ENCODE measurements at regions not wholly inside any gene's neighbourhood (a gene's known extent, or its start where the extent isn't known, plus 50 kb on each side); places are given as distances from the start of the nearest gene placed in this dataset.

DNA sequence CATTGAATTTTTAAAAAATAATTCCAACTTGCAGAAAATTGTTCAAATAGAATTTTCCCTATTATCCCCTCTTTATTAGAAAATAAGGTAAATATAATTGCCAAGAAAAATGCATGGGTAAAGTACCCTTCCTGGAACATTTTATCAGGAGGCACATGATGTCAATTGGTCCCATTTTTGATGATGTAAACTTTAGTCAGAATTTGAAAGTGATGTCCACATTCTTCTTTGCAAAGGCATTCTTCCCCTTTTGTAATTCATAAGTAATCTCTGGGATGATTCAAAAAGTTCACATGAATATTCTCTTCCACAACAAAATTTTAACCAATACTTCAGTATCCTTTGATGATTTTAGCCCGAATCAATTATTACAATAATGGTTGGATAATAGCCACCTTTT, 86.9 kb upstream of the ANO3 start:
- no peak for DNase-seq
- H3K4me3 Mint-ChIP-seq = no peak overlapping the region
- H3K9me3 Mint-ChIP-seq = peaks cover 5 to 13% of the 10 kb centered on the region in 2 donors
- no peak overlapping the region for H3K27ac Mint-ChIP-seq
- Histone ChIP-seq H3K4me1 (ENCODE audit: control insufficient read depth, insufficient read depth, low read length) (no peaks in the 10 kb centered on the region), H3K4me3 (ENCODE audit: low read length) (no peak overlapping the region), H3K36me3 (ENCODE audit: control insufficient read depth, insufficient read depth, low read length) (no peaks in the 10 kb centered on the region), H3K9me3 (ENCODE audit: control insufficient read depth, insufficient read depth, low read length) (no peaks in the 10 kb centered on the region), H3K27ac (ENCODE audit: low read length) (no peak overlapping the region), H3K27me3 (ENCODE audit: control insufficient read depth, insufficient read depth, low read length) (no peaks in the 10 kb centered on the region)
- H3K27me3 Mint-ChIP-seq (ENCODE audit: low read depth in 2 of 2) = no peaks in the 10 kb centered on the region
- H3K4me1 Mint-ChIP-seq = no peaks in the 10 kb centered on the region
- no CpG with 5 or more reads among the region's 1 CpG for WGBS (ENCODE audit: insufficient coverage)
- no peak for ATAC-seq
- H3K36me3 Mint-ChIP-seq = no peaks in the 10 kb centered on the region
- TF ChIP-seq, protein P1, sequence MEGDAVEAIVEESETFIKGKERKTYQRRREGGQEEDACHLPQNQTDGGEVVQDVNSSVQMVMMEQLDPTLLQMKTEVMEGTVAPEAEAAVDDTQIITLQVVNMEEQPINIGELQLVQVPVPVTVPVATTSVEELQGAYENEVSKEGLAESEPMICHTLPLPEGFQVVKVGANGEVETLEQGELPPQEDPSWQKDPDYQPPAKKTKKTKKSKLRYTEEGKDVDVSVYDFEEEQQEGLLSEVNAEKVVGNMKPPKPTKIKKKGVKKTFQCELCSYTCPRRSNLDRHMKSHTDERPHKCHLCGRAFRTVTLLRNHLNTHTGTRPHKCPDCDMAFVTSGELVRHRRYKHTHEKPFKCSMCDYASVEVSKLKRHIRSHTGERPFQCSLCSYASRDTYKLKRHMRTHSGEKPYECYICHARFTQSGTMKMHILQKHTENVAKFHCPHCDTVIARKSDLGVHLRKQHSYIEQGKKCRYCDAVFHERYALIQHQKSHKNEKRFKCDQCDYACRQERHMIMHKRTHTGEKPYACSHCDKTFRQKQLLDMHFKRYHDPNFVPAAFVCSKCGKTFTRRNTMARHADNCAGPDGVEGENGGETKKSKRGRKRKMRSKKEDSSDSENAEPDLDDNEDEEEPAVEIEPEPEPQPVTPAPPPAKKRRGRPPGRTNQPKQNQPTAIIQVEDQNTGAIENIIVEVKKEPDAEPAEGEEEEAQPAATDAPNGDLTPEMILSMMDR (IDR thresholded peaks at IDR 0.05) = no peak
- intact Hi-C loops (cut with micrococcal nuclease) = no loop called here

DNA sequence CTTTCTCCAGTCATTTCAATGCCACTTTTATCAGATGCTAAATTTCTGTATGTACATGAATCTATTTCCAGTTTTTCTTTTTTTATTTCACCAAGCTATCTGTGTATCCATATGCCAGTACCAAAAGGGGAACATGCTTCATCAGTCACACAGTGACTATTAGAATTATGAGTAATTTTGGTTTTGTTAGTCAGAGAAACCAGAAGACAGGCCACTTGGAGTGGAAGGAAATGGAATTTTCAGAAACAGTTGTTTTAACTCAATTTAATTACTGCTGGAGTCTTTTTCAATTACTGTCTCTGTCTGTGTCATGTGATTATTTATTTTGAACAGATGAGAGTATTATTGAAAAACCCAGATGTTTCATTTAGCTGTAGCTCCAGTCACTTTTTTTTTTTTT, 84.6 kb upstream of the ANO3 start:
- Histone ChIP-seq H3K4me3 (ENCODE audit: low read length) (no peak overlapping the region), H3K9me3 (ENCODE audit: control insufficient read depth, insufficient read depth, low read length) (no peaks in the 10 kb centered on the region), H3K4me1 (ENCODE audit: control insufficient read depth, insufficient read depth, low read length) (no peaks in the 10 kb centered on the region), H3K27ac (ENCODE audit: low read length) (no peak overlapping the region), H3K36me3 (ENCODE audit: control insufficient read depth, insufficient read depth, low read length) (no peaks in the 10 kb centered on the region), H3K27me3 (ENCODE audit: control insufficient read depth, insufficient read depth, low read length) (no peaks in the 10 kb centered on the region)
- ATAC-seq = no peak
- Mint-ChIP-seq H3K27me3 (ENCODE audit: low read depth in 2 of 2) (no peaks in the 10 kb centered on the region), H3K36me3 (no peaks in the 10 kb centered on the region), H3K27ac (no peak overlapping the region), H3K4me1 (no peaks in the 10 kb centered on the region), H3K9me3 (peaks cover 1 to 10% of the 10 kb centered on the region in 2 donors), H3K4me3 (no peak overlapping the region)
- TF ChIP-seq, protein P1 (IDR thresholded peaks at IDR 0.05) = no peak
- DNase-seq = no peak
- intact Hi-C loops (cut with micrococcal nuclease) = no loop called here

DNA sequence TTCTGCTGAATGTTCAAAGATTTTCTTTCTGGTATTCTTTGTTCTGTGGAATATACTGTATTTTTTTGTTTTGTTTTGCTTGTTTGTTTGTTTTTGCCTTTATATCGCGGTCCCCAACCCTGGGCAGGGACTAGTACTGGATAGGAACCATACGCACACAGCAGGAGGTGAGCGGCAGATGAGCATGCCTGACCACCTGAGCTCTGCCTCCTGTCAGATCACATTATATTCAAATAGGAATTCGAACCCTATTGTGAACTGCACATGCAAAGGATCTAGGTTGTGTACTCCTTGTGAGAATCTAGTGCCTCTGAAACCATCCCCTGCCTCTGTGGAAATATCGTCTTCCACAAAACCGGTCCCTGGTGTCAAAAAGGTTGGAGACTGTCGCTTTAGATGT, 83.3 kb upstream of the ANO3 start:
- 78% methylated on average over 7 of the region's 8 CpGs for WGBS (ENCODE audit: insufficient coverage)
- no peaks in the 10 kb centered on the region for H3K27me3 Mint-ChIP-seq (ENCODE audit: low read depth in 2 of 2)
- intact Hi-C loops (cut with micrococcal nuclease) = no loop called here
- ATAC-seq = no peak
- Histone ChIP-seq H3K4me3 (ENCODE audit: low read length) (no peak overlapping the region), H3K27me3 (ENCODE audit: control insufficient read depth, insufficient read depth, low read length) (no peaks in the 10 kb centered on the region), H3K4me1 (ENCODE audit: control insufficient read depth, insufficient read depth, low read length) (no peaks in the 10 kb centered on the region), H3K27ac (ENCODE audit: low read length) (no peak overlapping the region), H3K9me3 (ENCODE audit: control insufficient read depth, insufficient read depth, low read length) (no peaks in the 10 kb centered on the region), H3K36me3 (ENCODE audit: control insufficient read depth, insufficient read depth, low read length) (no peaks in the 10 kb centered on the region)
- no peaks in the 10 kb centered on the region for H3K4me1 Mint-ChIP-seq
- no peaks in the 10 kb centered on the region for H3K36me3 Mint-ChIP-seq
- DNase-seq = no peak
- TF ChIP-seq, protein P1 (IDR thresholded peaks at IDR 0.05) = no peak
- H3K27ac Mint-ChIP-seq = no peak overlapping the region
- peaks cover 0 to 7% of the 10 kb centered on the region in 2 donors for H3K9me3 Mint-ChIP-seq
- H3K4me3 Mint-ChIP-seq = no peak overlapping the region

DNA sequence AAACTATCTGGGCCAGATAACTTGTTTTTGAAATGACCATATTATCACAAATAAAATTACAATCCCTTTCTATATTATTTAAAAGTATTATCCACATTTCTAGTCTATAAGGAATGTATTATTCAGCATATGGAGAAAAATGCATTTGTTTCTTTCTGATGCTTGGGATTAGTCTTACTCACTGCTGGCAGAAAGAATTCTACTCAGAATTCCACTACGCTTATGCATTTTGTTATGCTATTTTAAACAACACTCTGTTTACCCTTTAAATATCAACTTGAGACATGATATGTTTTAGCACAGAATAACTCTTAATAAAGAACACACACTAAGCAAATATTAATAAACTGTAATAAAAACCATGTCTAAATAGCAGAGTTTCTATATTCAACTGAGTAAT, 77.6 kb upstream of the ANO3 start:
- WGBS (ENCODE audit: insufficient coverage) = 25% methylated on average over 1 of the region's 1 CpG
- Histone ChIP-seq H3K27ac (ENCODE audit: low read length) (no peak overlapping the region), H3K9me3 (ENCODE audit: control insufficient read depth, insufficient read depth, low read length) (peaks cover 4% of the 10 kb centered on the region), H3K36me3 (ENCODE audit: control insufficient read depth, insufficient read depth, low read length) (no peaks in the 10 kb centered on the region), H3K27me3 (ENCODE audit: control insufficient read depth, insufficient read depth, low read length) (no peaks in the 10 kb centered on the region), H3K4me3 (ENCODE audit: low read length) (no peak overlapping the region), H3K4me1 (ENCODE audit: control insufficient read depth, insufficient read depth, low read length) (no peaks in the 10 kb centered on the region)
- DNase-seq (no peak), ATAC-seq (no peak)
- peaks cover 2% of the 10 kb centered on the region in 2 donors for H3K9me3 Mint-ChIP-seq
- no peak overlapping the region for H3K27ac Mint-ChIP-seq
- no peaks in the 10 kb centered on the region for H3K4me1 Mint-ChIP-seq
- TF ChIP-seq, protein P1 (IDR thresholded peaks at IDR 0.05) = no peak
- H3K36me3 Mint-ChIP-seq = no peaks in the 10 kb centered on the region
- no peaks in the 10 kb centered on the region for H3K27me3 Mint-ChIP-seq (ENCODE audit: low read depth in 2 of 2)
- intact Hi-C loops (cut with micrococcal nuclease) = no loop called here
- no peak overlapping the region for H3K4me3 Mint-ChIP-seq

Measured in natural killer cell (primary cell).